ENCODE measurements at regions not wholly inside any gene's neighbourhood (a gene's known extent, or its start where the extent isn't known, plus 50 kb on each side); places are given as distances from the start of the nearest gene placed in this dataset.

DNA sequence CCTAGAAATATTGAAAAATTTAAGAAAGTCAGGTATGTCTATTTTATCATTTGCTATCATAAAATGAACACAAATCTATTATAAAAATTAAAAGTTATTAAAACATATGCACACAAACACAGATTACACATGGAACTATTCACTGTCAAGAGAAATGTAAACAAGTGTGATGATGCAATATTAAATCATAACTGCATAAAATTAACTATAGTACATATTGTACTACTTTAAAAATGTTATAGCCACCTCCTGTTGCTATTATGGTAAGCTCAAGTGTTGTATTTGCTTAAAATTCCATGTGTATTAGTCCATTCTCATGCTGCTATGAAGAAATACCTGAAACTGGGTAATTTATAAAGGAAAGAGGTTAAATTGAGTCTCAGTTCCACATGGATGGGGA is 54.7 kb upstream of the CMC1 start:
- TF ChIP-seq, protein P1, sequence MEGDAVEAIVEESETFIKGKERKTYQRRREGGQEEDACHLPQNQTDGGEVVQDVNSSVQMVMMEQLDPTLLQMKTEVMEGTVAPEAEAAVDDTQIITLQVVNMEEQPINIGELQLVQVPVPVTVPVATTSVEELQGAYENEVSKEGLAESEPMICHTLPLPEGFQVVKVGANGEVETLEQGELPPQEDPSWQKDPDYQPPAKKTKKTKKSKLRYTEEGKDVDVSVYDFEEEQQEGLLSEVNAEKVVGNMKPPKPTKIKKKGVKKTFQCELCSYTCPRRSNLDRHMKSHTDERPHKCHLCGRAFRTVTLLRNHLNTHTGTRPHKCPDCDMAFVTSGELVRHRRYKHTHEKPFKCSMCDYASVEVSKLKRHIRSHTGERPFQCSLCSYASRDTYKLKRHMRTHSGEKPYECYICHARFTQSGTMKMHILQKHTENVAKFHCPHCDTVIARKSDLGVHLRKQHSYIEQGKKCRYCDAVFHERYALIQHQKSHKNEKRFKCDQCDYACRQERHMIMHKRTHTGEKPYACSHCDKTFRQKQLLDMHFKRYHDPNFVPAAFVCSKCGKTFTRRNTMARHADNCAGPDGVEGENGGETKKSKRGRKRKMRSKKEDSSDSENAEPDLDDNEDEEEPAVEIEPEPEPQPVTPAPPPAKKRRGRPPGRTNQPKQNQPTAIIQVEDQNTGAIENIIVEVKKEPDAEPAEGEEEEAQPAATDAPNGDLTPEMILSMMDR (IDR thresholded peaks at IDR 0.05), result no peak
- TF ChIP-seq POLR2A (IDR thresholded peaks at IDR 0.05), result no peak

All from breast epithelium (tissue), 3 donors.